Superior temporal gyrus (tissue), 1 donor: ENCODE measurements at regions not wholly inside any gene's neighbourhood (a gene's known extent, or its start where the extent isn't known, plus 50 kb on each side); places are given as distances from the start of the nearest gene placed in this dataset.
A peak's percentile ranks its signal among the peaks of the same experiment; 100 is the strongest.
"Not testable (repeated sequence)": the region's sequence is repeated elsewhere in the genome, so short reads cannot be mapped to it uniquely, and the experiment has no call there.

Experiments used
- DNase-seq: peaks from one replicate; pipeline ENCODE4 v3.0.0-alpha.2; 2016; ENCODE audit errors: extremely low spot score

DNA sequence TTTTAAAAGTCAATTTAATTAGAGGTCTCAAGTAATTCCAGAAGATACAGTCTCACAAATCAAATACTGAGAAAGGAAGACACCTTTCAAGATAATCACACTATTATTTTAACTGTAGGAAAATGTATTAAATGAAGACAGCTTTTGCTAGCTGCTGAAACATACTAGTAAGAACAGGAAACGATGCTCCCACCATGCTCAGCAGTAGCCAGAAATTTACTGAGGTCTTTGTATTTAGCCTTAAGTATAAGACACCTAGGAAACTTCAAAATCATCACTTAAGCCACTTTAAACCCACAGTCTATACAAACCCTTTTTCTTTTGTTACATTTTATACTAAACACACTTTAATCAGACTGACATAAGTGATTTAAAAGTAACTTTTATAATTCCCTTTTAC, 72.7 kb upstream of the NPIPB12 start:
- not testable (repeated sequence) for DNase-seq

- DNase-seq: not testable (repeated sequence)
These were observed 75.6 kb upstream of the NPIPB12 start for GRCh38 chr16:29581764-29582163.

- DNase-seq: not testable (repeated sequence)
These were observed 71.1 kb upstream of the SPN start for GRCh38 chr16:29591919-29592318.

- DNase-seq: not testable (repeated sequence)
These were observed 68.7 kb upstream of the SPN start for GRCh38 chr16:29594269-29594925.

DNA sequence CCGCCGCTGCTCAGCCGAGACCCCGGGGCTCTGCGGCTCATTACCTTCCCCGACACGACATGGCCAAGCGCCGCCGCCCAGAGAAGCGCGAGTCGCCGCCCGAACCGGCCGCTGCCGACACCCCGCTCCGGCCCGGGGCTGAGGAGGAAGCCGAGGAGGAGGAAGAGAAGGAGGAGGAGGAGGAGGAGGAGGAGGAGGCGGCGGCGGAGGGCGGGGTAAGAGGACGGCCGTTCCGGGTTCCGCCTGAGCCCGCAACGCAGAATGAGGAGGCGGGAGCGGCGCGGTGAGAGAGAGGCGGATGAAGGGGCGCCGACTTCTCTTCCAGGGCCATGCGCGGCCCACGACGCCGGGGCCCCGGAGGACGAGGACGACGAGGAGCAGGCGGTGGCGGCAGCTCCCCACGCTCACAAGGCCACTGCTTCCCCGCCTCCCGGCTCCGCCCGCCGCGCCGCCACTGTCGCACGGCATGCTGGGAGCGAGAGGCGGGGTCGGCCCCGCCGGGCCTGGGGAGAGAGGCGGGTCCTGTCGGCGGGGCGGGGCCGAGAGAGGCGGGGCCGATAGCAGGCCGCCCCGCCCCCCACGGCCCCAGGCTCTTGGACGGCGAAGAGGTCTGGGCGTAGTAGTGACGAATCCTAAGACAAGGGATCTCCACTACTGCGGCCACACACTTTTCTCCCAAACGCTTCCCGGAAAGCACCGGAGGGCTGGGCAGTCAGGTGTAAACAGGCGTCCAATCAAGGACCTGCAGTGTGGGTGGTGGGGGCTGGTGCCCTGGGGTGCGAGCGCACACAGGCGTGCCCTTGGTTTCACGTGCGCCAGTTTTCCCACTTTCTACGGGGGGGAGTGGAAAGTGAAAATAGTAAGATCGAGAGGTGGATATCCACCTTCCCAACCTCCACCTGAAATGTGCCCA, 67.9 kb upstream of the SPN start:
- peak; percentile 87 for DNase-seq

- DNase-seq: not testable (repeated sequence)
These were observed 66.0 kb upstream of the SPN start for GRCh38 chr16:29597030-29597429.

DNA sequence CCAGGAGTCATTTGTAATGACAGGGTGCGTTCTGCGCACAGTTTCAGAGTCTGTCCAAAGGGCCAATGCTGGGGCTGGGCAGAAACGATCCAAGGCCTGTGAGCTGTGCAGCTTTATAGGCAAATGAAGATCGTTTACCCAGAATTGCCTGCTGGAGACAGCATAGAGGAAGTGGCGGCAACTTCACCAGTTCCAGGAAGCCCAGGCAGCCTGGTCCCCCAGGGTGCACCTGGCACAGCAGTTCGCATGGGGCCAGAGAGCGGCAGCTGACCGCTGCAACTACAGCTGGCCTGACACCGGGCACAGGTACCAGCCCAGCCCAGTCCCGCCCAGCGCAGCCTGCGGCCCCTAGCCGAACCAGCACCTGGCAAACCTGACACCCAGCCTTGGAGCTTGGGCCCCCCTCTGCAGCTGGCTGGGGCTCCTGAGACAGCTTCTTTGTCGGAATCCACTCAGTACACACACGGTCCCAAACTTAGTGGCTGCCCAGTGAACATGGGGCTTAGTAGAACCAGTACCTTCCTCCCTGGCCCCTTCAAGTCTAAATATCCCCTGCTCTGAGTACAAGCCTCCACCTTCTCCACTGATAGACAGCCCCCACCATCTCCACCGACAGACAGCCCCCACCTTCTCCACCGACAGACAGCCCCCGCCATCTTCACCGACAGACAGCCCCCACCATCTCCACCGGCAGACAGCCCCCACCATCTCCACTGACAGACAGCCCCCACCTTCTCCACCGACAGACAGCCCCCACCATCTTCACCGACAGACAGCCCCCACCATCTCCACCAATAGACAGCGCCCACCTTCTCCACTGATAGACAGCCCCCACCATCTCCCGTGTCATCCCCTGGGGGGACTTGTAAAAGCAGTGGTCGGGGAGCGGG, 62.7 kb upstream of the SPN start:
- DNase-seq: not testable (repeated sequence)

DNA sequence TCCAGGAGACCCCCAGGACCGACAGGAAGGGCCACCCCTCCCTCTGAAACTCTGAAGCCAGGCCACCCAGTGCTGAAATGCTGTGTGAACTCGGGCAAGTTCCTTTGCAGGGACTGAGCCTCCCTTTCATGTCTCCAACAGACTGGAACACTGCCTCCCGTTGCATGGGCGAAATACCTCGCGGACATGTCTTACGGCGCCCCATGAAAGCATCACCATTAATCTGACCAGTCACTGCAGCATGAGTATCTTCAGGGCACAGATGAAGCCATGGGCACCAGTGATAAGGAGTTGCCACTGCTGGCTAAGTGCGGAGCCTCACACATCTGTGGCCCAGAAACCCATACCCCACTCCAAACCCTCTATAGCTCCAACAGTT, 60.8 kb upstream of the SPN start:
- not testable (repeated sequence) for DNase-seq

- DNase-seq: not testable (repeated sequence)
These were observed 60.4 kb upstream of the SPN start for GRCh38 chr16:29602683-29603088.

- not testable (repeated sequence) for DNase-seq
These were observed 58.2 kb upstream of the SPN start for GRCh38 chr16:29604631-29605549.

GRCh38 chr16:29605593-29606205, 57.3 kb upstream of the SPN start:
- not testable (repeated sequence) for DNase-seq

GRCh38 chr16:29606669-29607427, 56.2 kb upstream of the SPN start:
- not testable (repeated sequence) for DNase-seq

GRCh38 chr16:29607428-29607823, 55.6 kb upstream of the SPN start:
- not testable (repeated sequence) for DNase-seq

DNA sequence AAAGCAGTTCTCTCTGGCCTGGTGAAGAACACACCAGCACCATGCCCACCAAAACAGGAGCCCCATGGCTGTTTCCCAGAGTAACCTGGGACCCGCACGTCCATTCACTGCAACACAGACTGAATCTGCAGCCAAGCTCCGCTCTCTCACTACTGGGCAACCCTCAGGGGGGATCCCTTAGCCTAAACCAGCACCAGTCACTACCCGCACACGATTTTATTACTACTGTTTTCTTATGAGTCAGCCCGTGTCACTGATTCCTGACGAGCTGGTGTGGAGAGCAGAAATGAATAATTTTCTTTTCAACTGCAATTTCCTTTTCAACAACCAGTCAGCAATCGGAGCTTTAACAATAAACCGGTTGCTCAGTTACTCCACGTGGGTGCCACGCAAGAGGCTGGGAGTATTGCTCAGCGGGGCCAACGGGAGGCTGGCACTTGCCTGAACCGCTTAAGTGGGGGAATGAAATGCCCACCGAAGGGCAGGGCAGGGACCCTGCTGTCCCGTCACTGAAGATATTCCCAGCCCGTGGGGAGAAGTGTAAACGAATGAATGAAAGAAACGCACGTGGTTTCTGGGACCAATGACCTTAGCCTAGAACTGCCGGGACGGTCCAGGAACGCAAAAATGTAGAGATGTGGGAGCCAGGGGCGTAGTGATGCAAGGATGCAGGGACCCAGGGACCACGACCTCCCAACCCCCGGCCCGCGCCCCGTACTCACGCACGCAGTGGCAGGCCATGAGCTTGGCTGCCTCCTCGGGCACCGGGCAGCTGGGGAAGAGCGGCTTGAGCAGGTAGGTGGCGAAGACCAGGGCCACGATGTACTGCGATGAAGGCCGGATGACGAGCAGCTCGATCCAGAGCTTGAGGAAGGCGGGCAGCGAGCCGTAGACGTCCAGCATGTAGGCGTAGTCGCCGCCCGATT, 50.4 kb upstream of the SPN start:
- DNase-seq: peak; percentile 7
